ENCODE measurements at regions not wholly inside any gene's neighbourhood (a gene's known extent, or its start where the extent isn't known, plus 50 kb on each side); places are given as distances from the start of the nearest gene placed in this dataset.
"Not testable (repeated sequence)": the region's sequence is repeated elsewhere in the genome, so short reads cannot be mapped to it uniquely, and the experiment has no call there.

DNA sequence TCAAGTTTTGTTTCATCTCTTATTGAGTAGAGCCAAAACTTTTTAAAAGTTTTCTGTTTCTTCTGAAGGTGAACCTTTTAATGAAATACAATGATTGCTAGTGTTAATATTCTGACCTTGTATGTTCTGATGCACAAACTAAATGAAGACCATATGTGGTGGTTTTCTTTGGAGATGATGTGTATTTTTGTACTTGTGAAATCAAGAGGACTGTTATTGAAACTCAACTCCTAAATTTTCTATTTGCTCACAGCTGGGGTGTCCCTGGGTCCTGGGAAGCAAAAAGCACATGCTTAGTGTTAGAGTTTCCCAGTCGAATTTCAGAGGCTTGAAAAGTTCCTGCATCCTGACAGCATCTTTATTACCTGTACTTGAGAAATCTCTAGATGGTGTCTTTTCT is 1185.8 kb upstream of the ALCAM start:
- DNase-seq: no peak

DNA sequence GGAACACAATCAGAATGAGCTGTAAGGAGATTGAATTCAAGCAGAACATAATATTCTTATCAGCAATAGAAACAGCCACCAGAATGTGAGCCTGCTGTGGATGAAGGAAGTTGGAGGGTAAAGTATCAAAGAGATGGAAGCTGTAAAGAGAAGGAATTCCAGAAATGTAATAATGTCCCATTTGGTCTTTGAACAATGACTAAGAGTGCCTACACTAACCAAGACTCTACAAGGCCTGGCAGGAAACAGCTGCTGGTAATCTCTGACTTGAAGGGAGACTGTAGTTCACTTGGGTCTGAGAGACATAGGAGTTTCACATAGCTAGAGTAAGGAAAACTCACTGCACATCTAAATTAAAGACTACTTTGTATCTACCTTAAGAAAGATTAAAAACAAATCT is 1176.0 kb upstream of the ALCAM start:
- DNase-seq: no peak

DNA sequence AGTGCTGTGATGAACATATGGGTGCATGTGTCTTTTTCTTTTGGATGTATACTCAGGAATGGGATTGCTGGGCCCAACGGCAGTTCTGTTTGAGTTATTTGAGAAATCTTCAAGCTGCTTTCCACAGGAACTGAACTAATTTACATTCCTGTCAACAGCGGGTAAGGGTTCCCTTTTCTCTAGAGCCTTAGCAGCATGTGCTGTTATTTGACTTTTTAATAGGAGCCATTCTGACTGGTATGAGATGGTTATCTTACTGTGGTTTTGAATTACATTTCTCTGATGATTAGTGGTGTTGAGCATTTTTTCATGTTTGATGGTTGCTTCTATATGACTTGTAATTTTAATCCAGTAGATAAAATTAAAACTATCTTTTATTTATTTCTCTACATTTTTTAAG is 1168.6 kb upstream of the ALCAM start:
- no peak for DNase-seq

DNA sequence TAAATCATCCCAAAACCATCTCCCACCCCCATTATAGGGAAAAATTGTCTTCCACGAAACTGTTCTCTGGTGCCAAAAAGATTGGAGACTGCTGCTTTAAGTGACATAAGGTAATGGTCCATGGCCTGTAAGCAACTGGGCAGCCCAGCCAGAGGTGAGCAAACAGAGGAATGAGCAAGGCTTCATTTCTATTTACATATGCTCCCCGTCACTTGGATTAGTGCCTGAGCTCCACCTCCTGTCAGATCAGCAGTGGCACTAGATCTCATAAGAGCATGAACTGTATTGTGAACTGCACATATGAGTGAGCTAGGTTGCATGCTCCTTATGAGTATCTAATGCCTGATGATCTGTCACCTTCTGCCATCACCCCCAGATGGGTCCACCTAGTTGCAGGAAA is 1159.8 kb upstream of the ALCAM start:
- DNase-seq: no peak

DNA sequence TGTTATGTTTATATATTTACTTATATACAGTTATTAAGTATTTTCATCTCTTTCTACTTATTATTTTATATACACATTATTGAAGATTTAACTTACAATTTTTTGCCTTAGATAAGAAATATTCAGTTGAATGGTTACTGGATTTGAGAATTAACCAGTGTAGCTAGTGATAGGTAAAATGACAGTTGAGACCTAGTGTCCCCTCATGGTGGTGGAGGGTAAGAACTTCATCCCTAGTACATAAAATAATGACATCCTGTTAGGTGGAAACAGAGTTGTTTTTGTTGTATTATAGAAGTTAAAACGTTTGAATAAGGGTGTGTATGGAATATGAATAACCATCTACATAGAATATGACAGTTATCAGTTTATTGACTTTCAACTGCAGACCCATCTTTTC is 1152.4 kb upstream of the ALCAM start:
- no peak for DNase-seq

DNA sequence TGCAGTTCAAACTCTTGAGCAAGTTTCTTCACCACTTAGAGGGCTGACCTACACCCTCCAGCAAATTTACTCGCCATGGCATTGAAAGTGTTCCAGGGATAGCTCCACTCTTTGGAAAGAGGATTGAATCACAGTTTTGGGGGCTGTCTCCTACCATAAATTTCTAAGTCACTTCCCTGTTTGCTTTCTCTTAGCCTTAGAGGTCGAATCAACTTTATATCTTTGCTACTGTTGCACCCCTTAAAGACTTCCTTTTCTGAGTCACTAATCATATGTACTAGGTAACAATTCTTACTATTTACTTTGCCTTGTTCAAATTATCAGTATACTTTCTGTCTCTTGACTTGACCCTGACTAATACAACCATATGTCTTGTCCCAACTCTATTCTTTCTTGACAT is 1151.8 kb upstream of the ALCAM start:
- no peak for DNase-seq

DNA sequence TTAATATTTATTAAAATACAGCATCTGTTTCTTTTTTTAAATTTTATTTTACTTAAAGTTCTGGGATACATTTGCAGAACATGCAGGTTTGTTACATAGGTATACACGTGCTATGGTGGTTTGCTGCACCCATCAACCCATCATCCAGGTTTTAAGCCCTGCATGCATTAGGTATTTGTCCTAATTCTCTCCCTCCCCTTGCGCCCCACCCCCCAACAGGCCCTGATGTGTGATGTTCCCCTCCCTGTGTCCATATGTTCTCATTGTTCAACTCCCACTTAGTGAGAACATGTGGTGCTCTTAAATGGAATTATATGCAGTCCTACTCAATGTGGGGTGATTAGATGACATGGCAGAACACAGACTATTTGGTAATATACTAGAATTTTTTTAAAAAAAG is 1147.7 kb upstream of the ALCAM start:
- not testable (repeated sequence) for DNase-seq

DNA sequence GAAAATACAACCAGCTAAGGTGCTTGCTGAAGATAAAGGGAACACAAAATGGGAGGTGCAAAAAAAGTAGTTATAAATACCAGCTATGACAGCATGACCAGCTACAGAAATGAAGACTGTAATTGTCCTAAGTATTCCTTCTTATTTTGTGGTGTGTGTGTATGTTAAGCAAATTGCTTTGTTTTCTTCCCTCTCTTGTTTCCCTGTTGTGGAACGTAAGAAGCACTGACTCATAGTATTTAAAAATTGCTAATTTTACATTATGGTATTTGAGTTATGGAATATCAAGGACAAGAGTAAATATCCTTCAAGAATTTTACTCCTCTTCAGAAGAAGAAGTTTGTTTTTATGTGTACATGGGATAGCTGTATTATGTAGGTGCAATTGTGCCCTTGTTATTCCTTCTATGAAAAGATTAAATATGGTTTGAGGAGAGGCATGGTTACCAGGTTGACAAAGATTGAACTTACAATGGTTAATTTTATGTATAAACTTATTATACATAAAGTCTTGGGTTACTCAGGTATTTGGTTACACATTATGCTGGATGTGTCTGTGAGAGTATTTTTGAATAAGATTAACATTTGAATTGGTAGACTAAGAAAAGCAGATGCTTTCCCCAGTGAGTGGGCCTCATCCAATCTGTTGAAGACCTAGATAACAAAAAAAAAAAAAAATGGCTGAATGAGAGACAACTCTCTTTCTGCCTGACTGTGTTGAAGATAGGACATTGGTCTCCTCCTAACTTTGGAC is 1132.1 kb upstream of the ALCAM start:
- DNase-seq: no peak

DNA sequence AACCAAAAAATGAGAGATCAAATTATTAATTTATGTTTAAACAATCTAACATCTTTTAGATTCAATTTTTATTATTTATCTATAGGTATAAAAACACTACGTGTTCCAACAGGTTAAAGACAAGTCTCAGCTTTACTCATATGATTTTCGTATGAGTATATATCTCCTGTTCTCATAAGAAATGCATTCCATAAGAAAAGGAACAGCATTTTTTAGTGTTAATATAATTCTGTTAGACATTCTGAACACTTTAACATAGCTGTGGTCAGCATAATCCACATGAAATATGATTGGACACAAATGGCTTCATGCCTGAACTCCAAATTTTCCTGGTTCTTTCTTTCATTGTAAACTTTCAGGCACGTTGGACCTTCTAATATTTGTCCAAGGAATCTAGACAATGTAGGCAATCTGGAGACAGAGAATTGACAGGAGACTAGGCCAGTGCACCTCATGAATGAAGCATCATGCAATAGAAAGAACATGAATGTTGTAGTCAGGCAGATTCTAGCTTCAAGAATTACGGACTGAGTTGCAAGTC is 1122.0 kb upstream of the ALCAM start:
- no peak for DNase-seq

DNA sequence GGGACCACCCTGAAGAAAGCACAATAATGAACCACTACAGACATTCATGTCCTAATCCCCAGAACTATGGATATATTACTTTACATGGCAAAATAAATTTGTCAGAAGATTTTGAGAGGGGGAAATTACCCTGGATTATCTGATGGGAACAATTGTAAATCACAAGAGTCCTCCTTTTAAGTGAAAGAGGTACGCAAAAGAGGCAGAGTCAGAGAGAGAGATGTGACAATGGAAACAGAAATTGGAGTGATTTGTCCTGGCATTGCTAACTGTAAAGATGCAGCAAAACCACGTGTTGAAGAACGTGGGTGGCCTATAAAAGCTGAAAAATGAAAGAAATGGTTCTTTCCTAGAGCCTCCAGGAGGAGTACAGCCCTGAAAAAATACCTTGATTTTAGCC is 1121.4 kb upstream of the ALCAM start:
- no peak for DNase-seq

DNA sequence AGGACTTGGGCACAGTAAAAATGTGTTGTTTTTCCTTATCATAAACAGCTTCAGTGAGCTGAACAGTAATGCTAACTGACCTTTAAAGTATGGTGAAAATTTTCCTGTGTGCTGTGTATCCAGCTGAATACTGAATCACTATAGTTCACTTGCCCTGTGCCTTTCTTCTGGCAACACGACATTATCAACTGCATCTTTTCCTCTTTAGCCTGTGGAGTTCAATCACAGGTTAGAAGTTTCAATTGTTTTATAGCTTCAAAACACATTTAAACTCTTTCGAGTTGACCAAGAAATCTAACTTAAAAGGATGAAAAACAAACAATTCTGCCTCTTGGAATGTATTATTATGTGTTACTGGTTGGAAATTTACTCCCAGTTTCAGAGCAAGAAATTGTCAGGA is 1120.7 kb upstream of the ALCAM start:
- no peak for DNase-seq

DNA sequence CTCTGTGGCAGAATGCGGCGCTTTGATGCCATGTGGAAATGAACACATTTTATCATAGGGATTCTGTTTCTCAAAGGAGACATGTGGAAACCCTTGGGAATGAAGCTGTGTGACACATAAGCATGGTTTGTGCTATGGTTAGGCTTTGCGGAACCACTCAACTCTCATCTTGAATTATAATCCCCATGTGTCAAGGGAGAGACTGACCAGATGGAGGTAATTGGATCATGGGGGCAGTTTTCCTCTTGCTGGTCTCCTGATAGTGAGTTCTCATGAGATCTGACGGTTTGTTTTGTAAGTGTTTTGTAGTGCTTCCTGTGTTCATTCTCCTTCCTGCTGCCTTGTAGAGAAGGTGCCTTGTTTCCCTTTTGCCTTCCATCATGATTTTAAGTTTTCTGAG is 1109.2 kb upstream of the ALCAM start:
- no peak for DNase-seq

DNA sequence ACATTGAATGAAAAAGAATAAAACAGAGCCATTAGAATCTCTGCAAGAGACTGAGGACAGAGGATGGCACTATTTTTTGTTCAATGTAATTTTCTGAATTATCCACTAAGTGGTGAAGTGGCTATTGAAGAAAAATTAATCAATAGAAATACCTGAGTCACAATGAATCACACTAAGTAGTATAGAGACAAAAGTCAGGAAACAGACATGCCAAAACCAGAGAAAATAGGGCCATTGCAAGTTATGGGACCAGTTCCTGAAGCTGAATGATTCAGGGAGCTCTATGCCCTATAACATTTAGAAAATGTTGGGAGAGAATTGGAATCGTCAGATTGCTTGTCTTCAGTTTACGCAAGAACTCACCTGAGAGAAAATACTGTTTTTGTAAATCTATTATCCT is 1103.2 kb upstream of the ALCAM start:
- DNase-seq: no peak

DNA sequence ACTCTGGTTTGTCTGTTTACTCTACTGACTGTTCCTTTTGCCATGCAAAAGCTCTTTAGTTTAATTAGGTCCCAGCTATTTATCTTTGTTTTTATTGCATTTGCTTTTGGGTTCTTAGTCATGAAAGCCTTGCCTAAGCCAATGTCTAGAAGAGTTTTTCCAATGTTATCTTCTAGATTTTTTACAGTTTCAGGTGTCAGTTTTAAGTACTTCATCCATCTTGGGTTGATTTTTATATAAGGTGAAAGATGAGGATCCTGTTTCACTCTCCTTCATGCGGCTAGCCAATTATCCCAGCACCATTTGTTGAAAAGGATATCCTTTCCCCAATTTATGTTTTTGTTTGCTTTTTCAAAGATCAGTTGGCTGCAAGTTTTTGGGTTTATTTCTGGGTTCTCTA is 1100.5 kb upstream of the ALCAM start:
- not testable (repeated sequence) for DNase-seq

DNA sequence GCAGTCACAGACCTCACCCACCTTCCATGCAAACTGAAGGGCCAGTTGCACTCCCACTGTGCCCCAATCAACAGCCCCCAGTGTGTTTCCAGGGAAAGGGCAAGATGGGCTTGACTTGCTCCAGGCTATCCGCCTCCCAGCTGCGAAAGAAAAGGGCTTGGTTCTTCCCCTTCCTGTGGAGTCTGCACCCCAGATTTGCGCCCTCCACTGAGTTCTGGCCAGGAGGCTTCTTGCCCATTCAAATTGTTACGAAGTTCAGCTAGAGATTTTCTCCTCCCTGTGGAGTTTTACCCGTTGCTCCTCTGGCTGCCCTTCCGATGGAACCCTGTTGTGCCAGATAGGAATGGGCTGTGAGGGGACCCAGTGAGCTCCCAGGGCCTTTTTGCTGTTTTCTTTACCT is 1096.9 kb upstream of the ALCAM start:
- DNase-seq: no peak

DNA sequence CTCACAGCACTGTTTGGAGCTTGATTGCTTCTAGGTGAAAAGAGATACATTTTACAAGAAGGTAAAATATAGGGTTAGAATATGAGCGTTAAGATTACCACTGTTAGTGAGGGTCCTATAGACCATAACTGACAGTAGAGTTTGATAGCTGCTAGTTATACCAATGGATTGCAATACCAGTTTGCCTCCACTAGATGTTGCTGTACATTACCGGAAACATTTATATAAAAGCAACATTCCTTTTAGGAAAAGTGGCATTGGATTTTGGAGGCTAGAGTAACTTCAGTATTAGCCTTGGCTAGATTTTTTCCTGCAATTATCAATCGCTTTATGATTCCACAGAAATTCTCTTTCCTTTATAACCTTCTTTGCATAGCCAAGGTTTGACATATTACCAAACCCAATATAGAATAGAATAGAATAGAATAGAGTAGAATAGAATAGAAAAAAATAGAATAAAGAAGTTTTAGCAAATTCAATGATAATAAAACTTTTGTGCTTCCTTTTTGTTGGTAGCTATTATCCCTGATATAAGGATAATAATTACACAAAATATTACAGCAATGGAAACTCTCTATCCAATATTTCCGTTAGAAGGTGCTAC is 1093.6 kb upstream of the ALCAM start:
- no peak for DNase-seq

DNA sequence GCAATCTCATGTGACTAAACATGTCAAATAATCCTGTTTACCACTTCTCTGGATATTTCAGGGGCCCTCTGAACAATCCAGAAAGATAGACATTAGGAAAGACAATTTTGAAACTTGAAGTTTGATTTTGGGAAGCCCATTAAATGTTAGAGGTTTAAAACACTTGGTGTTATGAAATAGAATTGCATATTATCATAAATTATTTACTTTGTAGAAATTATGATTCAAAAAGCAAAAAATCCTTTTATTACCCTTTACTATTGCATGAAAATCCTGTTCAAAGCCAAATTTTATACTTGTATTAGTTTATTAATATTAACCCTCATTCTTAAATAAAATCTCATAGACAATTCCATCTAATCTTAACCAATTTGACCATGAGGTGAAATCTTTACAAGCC is 1091.5 kb upstream of the ALCAM start:
- no peak for DNase-seq

DNA sequence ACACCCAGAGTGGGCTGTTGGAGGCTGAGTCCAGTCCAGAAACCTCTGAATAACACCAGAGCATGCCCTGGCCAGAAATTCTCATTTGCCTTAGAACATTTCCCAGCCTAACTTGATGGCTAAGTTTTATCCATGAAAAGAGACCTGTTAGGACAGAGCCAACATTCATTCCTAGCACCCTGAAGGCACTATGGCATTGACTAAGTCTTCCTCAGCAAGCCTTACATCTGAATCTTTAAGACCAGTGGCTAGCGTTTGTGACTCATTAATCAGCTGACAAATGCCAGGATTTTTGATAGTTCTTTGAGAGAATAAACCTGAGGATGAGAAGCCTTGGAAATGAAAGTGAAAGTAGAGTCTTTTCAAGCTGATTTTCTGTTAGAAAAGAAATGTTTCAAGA is 1087.1 kb upstream of the ALCAM start:
- DNase-seq: no peak

DNA sequence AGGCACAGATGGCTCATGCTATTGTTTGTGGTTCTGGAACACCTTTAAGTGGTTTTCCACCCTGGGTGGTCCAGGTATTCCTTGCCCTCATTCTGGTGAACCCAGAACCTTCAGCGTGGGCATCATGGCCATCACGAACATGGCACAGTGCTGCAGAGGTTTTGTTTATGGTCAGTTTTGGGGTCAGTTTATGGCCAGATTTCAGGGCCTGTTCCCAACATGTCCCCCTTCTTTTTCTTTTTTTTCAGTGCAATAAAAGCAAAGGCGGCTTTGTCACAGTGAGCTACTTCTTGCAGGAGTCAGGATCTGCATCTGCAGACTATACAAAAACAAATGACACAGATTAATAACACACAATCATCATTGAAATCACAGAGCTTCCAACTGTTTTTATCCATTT is 1085.0 kb upstream of the ALCAM start:
- DNase-seq: no peak

DNA sequence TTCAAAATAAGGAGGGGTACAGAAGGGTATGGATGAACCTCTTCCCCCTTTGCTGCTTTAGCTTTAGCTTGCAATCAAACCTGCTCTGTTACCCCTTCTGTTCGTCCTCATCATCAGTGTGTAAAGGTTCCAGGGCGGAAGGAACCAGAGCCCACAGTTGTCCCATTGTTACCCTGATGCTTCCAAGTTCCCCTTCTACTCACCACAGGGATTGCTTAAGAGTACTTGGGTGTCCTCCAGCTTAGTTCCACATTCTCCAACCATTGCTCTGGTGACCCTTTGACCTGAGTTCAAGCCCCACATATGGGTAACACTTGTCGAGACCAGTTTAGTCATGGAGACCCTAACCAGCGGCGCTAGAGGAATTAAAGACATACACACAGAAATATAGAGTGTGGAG is 1080.1 kb upstream of the ALCAM start:
- no peak for DNase-seq

DNA sequence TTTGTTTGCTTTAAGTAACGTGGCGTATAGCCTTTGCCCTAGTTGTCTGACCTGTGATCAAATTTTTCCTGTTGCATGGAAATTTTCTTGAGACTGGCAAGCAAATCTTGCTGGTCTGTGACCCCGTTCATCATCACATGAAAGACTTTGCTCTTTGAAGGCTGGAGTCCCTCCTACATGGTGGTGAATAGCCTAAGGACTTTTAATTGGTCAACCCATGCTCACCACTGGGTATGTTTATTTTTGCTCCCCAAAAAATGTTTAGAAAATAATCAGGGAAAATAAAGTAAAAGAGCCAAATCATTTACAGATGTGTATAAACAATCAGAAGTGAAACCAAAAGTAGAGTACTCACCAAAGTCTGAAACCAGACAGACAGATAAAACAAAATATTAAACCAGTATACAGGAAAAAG is 1075.3 kb upstream of the ALCAM start:
- no peak for DNase-seq

DNA sequence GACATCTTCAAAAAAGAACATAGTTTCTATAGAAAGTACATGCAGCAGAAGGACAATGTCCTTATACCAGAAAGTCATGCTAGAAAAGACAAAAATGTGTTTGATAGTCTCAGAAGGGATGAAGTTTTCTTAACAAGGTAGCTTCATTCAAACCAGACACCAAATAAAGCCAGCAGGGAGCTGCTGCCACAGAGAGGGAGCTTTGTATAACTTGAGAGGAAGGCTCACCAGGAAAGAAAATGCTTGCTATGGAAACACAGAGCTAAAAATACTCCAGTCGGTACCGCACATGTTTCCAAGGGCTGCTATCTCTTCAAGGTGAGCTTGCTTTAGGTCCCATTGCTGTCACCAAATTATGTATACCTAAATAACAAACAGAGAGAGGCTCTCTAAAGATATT is 1074.8 kb upstream of the ALCAM start:
- no peak for DNase-seq

DNA sequence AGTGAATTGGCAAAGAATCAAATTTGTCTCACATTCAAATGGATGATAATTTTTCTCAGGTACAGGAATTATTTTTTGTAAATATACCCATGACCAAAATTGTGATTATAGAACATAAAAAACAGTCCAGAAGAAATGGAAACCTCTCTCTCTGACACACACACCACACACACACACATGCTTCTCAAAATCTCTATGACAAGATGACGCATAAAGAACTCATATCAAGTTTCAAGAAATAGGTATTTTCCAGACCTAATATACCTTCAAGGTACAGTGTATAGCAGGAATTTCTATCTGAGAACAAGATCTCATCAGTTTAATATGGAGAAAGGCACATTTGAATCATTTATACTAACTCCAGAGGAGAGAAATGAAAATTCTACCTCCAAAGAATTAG is 1069.1 kb upstream of the ALCAM start:
- no peak for DNase-seq

DNA sequence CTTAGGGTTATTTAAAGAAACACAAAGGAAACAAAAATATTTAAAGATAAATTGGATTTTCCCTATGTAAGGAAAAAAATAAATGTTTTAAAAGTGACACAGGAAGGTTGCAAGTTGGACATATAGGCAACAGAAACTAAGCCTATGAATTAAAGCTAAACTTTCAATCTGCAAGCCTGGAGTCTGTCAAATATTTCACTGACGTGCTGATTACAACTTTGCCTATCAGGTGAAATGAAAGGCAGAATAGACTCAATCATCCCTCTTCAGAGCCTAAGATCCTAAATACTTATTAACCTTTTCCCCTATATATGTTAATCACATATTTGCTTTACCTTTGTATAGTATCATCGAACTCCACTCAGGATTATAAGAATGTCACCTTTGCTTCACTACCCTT is 1068.0 kb upstream of the ALCAM start:
- no peak for DNase-seq

DNA sequence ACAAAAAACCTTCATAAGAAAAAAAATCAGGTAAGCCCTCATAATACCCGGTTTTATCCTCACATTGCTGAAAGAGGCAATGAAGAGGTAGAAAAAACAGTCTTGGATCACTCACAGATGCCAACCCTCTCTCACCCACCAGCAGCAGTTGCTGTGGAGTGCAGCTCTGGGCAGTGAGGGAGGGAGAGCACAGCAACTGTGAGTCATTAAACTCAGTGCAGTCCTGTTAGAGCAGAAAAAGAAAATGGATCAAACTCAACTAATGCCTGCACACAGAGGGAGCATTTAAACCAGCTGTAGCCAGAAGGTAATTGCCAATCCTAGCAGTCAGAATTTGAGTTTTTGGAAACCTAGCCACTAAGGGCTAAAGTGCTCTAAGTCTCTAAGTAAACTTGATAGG is 1050.6 kb upstream of the ALCAM start:
- no peak for DNase-seq
